Osteocyte (in vitro differentiated cells): ENCODE measurements at regions not wholly inside any gene's neighbourhood (a gene's known extent, or its start where the extent isn't known, plus 50 kb on each side); places are given as distances from the start of the nearest gene placed in this dataset.

Experiments used
- DNase-seq: peaks from one replicate; pipeline ENCODE4 v3.0.0; 2021; ENCODE audit warnings: mixed read lengths; ENCODE audit not compliant: unreplicated experiment; ENCODE audit errors: extremely low spot score
- H3K27ac Mint-ChIP-seq: one replicate; pipeline ENCODE4 v1.8.0; 2021; ENCODE audit warnings: mild to moderate bottlenecking, mixed read lengths; ENCODE audit not compliant: unreplicated experiment
- H3K27me3 Mint-ChIP-seq: one replicate; pipeline ENCODE4 v1.8.0; 2021; ENCODE audit warnings: mixed read lengths; ENCODE audit not compliant: unreplicated experiment
- H3K36me3 Mint-ChIP-seq: one replicate; pipeline ENCODE4 v1.8.0; 2021; ENCODE audit warnings: mixed read lengths; ENCODE audit not compliant: unreplicated experiment
- H3K4me1 Mint-ChIP-seq: one replicate; pipeline ENCODE4 v1.8.0; 2021; ENCODE audit warnings: mixed read lengths; ENCODE audit not compliant: unreplicated experiment
- H3K4me3 Mint-ChIP-seq: one replicate; pipeline ENCODE4 v1.8.0; 2021; ENCODE audit warnings: mild to moderate bottlenecking, moderate library complexity, mixed read lengths; ENCODE audit not compliant: unreplicated experiment
- H3K9me3 Mint-ChIP-seq: one replicate; pipeline ENCODE4 v1.8.0; 2021; ENCODE audit warnings: mixed read lengths; ENCODE audit not compliant: unreplicated experiment
- TF ChIP-seq, protein P1 (sequence below): fragments of 200-600 bp; sonication (generic); IDR thresholded peaks from 2 replicates; pipeline ENCODE4 v1.5.0; 2021; ENCODE audit warnings: antibody characterized with exemption, mild to moderate bottlenecking, moderate library complexity

- H3K4me1 Mint-ChIP-seq: no peaks in the 10 kb centered on the region
- TF ChIP-seq, protein P1, sequence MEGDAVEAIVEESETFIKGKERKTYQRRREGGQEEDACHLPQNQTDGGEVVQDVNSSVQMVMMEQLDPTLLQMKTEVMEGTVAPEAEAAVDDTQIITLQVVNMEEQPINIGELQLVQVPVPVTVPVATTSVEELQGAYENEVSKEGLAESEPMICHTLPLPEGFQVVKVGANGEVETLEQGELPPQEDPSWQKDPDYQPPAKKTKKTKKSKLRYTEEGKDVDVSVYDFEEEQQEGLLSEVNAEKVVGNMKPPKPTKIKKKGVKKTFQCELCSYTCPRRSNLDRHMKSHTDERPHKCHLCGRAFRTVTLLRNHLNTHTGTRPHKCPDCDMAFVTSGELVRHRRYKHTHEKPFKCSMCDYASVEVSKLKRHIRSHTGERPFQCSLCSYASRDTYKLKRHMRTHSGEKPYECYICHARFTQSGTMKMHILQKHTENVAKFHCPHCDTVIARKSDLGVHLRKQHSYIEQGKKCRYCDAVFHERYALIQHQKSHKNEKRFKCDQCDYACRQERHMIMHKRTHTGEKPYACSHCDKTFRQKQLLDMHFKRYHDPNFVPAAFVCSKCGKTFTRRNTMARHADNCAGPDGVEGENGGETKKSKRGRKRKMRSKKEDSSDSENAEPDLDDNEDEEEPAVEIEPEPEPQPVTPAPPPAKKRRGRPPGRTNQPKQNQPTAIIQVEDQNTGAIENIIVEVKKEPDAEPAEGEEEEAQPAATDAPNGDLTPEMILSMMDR: no peak
- H3K4me3 Mint-ChIP-seq: no peak overlapping the region
- no peaks in the 10 kb centered on the region for H3K36me3 Mint-ChIP-seq
- no peak overlapping the region for H3K27ac Mint-ChIP-seq
- H3K27me3 Mint-ChIP-seq: peaks cover 2% of the 10 kb centered on the region
- no peak for DNase-seq
- H3K9me3 Mint-ChIP-seq: peaks cover 3% of the 10 kb centered on the region
Measured at GRCh38 chr14:38412654-38413053, 156.8 kb upstream of the CLEC14A start.

DNA sequence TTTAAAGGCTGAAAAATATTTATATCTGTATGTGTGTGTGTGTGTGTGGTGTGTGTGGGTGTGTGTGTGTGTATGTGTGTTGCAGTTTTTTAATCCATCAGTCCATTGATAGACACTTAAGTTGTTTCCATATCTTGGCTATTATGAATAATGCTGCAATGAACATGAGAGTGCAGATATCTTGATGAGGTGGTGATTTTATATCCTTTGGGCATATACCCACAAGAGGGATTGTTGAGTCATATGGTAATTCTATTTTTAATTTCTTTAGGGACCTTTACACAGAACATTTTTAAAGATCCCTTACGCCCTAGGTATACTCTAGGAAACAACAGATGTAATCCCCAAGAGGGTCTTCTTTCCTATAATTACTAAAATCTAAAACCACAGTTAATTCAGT is 154.5 kb upstream of the CLEC14A start:
- no peaks in the 10 kb centered on the region for H3K9me3 Mint-ChIP-seq
- H3K4me3 Mint-ChIP-seq: no peak overlapping the region
- TF ChIP-seq, protein P1: no peak
- peaks cover 2% of the 10 kb centered on the region for H3K27me3 Mint-ChIP-seq
- H3K36me3 Mint-ChIP-seq: no peaks in the 10 kb centered on the region
- DNase-seq: no peak
- peaks cover 2% of the 10 kb centered on the region for H3K4me1 Mint-ChIP-seq
- H3K27ac Mint-ChIP-seq: no peak overlapping the region

- Mint-ChIP-seq H3K4me3 (no peak overlapping the region), H3K27me3 (peaks cover 2% of the 10 kb centered on the region), H3K36me3 (no peaks in the 10 kb centered on the region), H3K27ac (no peak overlapping the region), H3K4me1 (peaks cover 10% of the 10 kb centered on the region), H3K9me3 (no peaks in the 10 kb centered on the region)
- TF ChIP-seq, protein P1: no peak
- DNase-seq: no peak
Measured at GRCh38 chr14:38409071-38409705, 153.3 kb upstream of the CLEC14A start.

DNA sequence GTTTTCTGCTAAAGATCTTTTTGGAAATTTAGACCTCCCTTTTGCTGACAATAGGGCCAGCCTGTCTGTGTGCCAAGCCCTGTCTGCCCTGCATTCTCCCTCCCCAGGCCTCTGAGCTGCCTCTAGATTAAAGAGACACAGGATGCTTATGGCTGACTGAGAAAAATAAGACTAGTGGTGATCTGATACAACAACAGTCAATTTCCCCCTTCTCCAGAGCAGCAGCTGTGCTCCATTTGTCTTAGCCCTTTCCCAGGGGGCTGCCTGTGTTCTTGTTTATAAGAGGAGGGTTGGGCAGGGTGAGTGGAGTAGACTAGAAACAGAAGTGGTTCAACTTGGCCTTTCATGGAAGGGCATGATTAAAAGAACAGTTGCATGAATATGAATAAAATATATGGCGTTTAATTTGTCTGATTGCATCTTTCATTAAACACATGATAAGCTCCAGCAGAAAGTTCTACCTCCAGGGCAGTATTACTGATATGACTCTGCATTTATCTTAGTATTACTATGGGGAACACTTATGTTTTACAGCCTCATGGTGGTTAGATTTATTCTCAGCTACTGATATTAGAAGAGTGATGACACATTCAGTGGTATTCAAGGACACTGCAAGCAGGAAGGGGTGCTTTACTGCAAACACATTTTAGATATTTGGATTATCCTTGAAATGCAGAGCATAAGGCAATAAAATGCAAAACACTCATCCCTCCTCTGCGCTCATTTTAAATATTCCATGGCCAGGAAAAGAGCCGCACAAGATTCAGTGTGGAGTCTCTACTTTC is 150.2 kb upstream of the CLEC14A start:
- Mint-ChIP-seq H3K4me1 (peaks cover 10% of the 10 kb centered on the region), H3K27ac (no peak overlapping the region), H3K4me3 (no peak overlapping the region), H3K27me3 (no peaks in the 10 kb centered on the region), H3K9me3 (no peaks in the 10 kb centered on the region), H3K36me3 (no peaks in the 10 kb centered on the region)
- no peak for DNase-seq
- TF ChIP-seq, protein P1: no peak

GRCh38 chr14:38404616-38405015 is 148.7 kb upstream of the CLEC14A start:
- Mint-ChIP-seq H3K4me3 (no peak overlapping the region), H3K27me3 (no peaks in the 10 kb centered on the region), H3K4me1 (peaks cover 10% of the 10 kb centered on the region), H3K9me3 (no peaks in the 10 kb centered on the region), H3K36me3 (no peaks in the 10 kb centered on the region), H3K27ac (no peak overlapping the region)
- TF ChIP-seq, protein P1: no peak
- DNase-seq: no peak
